H1 (cell line): ENCODE measurements at regions not wholly inside any gene's neighbourhood (a gene's known extent, or its start where the extent isn't known, plus 50 kb on each side); places are given as distances from the start of the nearest gene placed in this dataset.

Experiments
- TF ChIP-seq, protein P1 (sequence below): fragments of 300-600 bp; sonication (generic); IDR thresholded peaks from 2 replicates; pipeline ENCODE4 v1.7.1; 2012; ENCODE audit warnings: low read length, moderate library complexity, mild to moderate bottlenecking, inconsistent platforms; ENCODE audit not compliant: insufficient replicate concordance
- TF ChIP-seq, protein P2 (sequence below), 3 experiments: IDR thresholded peaks; 1 replicate in 2 of 3; 2 replicates in 1 of 3; pipeline versions ENCODE4 v1.5.1 to v1.6.1; 2011; ENCODE audit warnings: low read length in 3 of 3, mild to moderate bottlenecking in 3 of 3, inconsistent platforms in 2 of 3, low read depth in 1 of 3, moderate library complexity in 1 of 3; ENCODE audit not compliant: insufficient read depth in 1 of 3; ENCODE audit errors: control extremely low read depth in 1 of 3

DNA sequence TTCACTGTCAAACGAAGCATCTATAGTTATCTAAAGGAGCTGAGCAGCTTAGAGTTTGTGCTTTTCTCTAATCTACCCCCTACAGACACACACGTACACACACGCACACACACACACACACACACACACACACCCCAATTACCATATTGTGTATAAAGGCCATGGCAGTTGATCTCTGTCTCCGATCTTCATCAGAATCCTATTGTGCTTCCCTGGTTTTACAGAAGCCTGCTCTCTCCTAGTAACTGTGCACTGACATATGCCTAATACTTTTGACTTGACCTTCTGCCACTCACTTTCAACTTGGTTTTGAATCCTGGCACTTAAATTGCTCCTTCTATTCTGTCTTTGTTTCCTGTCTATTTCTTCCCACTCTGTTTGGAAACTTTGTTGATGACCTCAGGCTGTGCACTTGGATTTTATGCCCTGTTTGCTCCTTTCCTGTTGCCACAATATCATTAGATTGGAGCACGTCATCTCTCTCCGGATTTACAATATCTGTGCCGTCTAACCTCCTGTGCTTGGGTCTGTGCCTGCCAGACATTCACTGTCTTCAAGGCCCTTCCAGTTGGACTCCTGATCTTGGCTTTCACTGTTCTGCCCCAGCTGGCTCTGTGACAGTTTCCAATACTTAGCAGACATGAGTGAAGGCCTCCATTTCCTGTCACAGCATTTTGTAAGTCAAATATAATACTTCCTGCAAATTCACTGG lies 928.1 kb downstream of the FAT4 start (continued):
- TF ChIP-seq, protein P1, sequence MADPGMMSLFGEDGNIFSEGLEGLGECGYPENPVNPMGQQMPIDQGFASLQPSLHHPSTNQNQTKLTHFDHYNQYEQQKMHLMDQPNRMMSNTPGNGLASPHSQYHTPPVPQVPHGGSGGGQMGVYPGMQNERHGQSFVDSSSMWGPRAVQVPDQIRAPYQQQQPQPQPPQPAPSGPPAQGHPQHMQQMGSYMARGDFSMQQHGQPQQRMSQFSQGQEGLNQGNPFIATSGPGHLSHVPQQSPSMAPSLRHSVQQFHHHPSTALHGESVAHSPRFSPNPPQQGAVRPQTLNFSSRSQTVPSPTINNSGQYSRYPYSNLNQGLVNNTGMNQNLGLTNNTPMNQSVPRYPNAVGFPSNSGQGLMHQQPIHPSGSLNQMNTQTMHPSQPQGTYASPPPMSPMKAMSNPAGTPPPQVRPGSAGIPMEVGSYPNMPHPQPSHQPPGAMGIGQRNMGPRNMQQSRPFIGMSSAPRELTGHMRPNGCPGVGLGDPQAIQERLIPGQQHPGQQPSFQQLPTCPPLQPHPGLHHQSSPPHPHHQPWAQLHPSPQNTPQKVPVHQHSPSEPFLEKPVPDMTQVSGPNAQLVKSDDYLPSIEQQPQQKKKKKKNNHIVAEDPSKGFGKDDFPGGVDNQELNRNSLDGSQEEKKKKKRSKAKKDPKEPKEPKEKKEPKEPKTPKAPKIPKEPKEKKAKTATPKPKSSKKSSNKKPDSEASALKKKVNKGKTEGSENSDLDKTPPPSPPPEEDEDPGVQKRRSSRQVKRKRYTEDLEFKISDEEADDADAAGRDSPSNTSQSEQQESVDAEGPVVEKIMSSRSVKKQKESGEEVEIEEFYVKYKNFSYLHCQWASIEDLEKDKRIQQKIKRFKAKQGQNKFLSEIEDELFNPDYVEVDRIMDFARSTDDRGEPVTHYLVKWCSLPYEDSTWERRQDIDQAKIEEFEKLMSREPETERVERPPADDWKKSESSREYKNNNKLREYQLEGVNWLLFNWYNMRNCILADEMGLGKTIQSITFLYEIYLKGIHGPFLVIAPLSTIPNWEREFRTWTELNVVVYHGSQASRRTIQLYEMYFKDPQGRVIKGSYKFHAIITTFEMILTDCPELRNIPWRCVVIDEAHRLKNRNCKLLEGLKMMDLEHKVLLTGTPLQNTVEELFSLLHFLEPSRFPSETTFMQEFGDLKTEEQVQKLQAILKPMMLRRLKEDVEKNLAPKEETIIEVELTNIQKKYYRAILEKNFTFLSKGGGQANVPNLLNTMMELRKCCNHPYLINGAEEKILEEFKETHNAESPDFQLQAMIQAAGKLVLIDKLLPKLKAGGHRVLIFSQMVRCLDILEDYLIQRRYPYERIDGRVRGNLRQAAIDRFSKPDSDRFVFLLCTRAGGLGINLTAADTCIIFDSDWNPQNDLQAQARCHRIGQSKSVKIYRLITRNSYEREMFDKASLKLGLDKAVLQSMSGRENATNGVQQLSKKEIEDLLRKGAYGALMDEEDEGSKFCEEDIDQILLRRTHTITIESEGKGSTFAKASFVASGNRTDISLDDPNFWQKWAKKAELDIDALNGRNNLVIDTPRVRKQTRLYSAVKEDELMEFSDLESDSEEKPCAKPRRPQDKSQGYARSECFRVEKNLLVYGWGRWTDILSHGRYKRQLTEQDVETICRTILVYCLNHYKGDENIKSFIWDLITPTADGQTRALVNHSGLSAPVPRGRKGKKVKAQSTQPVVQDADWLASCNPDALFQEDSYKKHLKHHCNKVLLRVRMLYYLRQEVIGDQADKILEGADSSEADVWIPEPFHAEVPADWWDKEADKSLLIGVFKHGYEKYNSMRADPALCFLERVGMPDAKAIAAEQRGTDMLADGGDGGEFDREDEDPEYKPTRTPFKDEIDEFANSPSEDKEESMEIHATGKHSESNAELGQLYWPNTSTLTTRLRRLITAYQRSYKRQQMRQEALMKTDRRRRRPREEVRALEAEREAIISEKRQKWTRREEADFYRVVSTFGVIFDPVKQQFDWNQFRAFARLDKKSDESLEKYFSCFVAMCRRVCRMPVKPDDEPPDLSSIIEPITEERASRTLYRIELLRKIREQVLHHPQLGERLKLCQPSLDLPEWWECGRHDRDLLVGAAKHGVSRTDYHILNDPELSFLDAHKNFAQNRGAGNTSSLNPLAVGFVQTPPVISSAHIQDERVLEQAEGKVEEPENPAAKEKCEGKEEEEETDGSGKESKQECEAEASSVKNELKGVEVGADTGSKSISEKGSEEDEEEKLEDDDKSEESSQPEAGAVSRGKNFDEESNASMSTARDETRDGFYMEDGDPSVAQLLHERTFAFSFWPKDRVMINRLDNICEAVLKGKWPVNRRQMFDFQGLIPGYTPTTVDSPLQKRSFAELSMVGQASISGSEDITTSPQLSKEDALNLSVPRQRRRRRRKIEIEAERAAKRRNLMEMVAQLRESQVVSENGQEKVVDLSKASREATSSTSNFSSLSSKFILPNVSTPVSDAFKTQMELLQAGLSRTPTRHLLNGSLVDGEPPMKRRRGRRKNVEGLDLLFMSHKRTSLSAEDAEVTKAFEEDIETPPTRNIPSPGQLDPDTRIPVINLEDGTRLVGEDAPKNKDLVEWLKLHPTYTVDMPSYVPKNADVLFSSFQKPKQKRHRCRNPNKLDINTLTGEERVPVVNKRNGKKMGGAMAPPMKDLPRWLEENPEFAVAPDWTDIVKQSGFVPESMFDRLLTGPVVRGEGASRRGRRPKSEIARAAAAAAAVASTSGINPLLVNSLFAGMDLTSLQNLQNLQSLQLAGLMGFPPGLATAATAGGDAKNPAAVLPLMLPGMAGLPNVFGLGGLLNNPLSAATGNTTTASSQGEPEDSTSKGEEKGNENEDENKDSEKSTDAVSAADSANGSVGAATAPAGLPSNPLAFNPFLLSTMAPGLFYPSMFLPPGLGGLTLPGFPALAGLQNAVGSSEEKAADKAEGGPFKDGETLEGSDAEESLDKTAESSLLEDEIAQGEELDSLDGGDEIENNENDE = no peak
- TF ChIP-seq, protein P2, sequence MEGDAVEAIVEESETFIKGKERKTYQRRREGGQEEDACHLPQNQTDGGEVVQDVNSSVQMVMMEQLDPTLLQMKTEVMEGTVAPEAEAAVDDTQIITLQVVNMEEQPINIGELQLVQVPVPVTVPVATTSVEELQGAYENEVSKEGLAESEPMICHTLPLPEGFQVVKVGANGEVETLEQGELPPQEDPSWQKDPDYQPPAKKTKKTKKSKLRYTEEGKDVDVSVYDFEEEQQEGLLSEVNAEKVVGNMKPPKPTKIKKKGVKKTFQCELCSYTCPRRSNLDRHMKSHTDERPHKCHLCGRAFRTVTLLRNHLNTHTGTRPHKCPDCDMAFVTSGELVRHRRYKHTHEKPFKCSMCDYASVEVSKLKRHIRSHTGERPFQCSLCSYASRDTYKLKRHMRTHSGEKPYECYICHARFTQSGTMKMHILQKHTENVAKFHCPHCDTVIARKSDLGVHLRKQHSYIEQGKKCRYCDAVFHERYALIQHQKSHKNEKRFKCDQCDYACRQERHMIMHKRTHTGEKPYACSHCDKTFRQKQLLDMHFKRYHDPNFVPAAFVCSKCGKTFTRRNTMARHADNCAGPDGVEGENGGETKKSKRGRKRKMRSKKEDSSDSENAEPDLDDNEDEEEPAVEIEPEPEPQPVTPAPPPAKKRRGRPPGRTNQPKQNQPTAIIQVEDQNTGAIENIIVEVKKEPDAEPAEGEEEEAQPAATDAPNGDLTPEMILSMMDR (IDR thresholded peaks at IDR 0.05; ENCODE audit: control extremely low read depth in 1 of 3, insufficient read depth in 1 of 3, low read depth in 1 of 3, low read length in 3 of 3) = no peak
- TF ChIP-seq, all 59 proteins: peak for 0
